A673 (cell line): ENCODE measurements at regions not wholly inside any gene's neighbourhood (a gene's known extent, or its start where the extent isn't known, plus 50 kb on each side); places are given as distances from the start of the nearest gene placed in this dataset.

Experiments used
- BruUV-seq: library from RNA; stranded (reverse); fragments of 400-500 nt; replicated peaks from 2 replicates; lab custom pipeline; 2021; lab: Mats Ljungman, UMichigan
- CTCF ChIA-PET: fragments of 300-600 bp; sonication (Branson Sonifier 250); formaldehyde crosslinking; loops from one replicate; lab custom pipeline; 2022; ENCODE audit warnings: antibody characterized with exemption; lab: Charles Lee
- POLR2A ChIA-PET: fragments of 300-600 bp; sonication (Branson Sonifier 250); formaldehyde crosslinking; loops from one replicate; lab custom pipeline; 2022; ENCODE audit warnings: antibody characterized with exemption; ENCODE audit not compliant: low non-redundant PET; lab: Charles Lee
- DNase-seq: peaks from one replicate; pipeline ENCODE4 v3.0.0-alpha.2; 2015; ENCODE audit warnings: low spot score
- H3K27ac ChIP-seq: fragments of 200-600 bp; sonication (generic); 2 replicates; pipeline ENCODE4 v1.5.1; 2016; ENCODE audit warnings: mixed run types, low read depth, mild to moderate bottlenecking, mixed read lengths, antibody characterized with exemption, low read length; ENCODE audit not compliant: poor library complexity, severe bottlenecking
- H3K27me3 ChIP-seq: fragments of 200-600 bp; sonication (generic); replicated peaks from 2 replicates; pipeline ENCODE4 v1.6.1; 2017; ENCODE audit warnings: mixed run types, low read depth, mild to moderate bottlenecking, mixed read lengths, antibody characterized with exemption, low read length; ENCODE audit not compliant: insufficient read depth, poor library complexity
- H3K36me3 ChIP-seq: fragments of 200-600 bp; sonication (generic); 2 replicates; pipeline ENCODE4 v1.6.1; 2016; ENCODE audit warnings: mixed run types, mild to moderate bottlenecking, mixed read lengths, antibody characterized with exemption, low read length; ENCODE audit not compliant: insufficient read depth, poor library complexity, severe bottlenecking
- H3K4me1 ChIP-seq: fragments of 200-600 bp; sonication (generic); 2 replicates; pipeline ENCODE4 v1.6.1; 2017; ENCODE audit warnings: mixed run types, mild to moderate bottlenecking, mixed read lengths, antibody characterized with exemption, low read length; ENCODE audit not compliant: insufficient read depth, poor library complexity, severe bottlenecking
- H3K4me3 ChIP-seq: fragments of 200-600 bp; sonication (generic); 2 replicates; pipeline ENCODE4 v1.5.1; 2016; ENCODE audit warnings: low read depth, mixed run types, mild to moderate bottlenecking, mixed read lengths, low read length; ENCODE audit not compliant: poor library complexity, severe bottlenecking
- H3K9me3 ChIP-seq: fragments of 200-600 bp; sonication (generic); 2 replicates; pipeline ENCODE4 v1.6.1; 2016; ENCODE audit warnings: mixed run types, low read depth, mild to moderate bottlenecking, mixed read lengths, antibody characterized with exemption, low read length; ENCODE audit not compliant: poor library complexity, severe bottlenecking
- CTCF ChIP-seq: fragments of 300-800, 200-600 bp; sonication (generic); conservative IDR thresholded peaks from 2 replicates; pipeline ENCODE4 v1.5.1; 2017; ENCODE audit warnings: low read depth, mild to moderate bottlenecking, antibody characterized with exemption, low read length, moderate library complexity, mixed read lengths
- EZH2 ChIP-seq: fragments of 200-600 bp; sonication (generic); IDR thresholded peaks from 2 replicates; pipeline ENCODE4 v1.6.1; 2017; ENCODE audit warnings: borderline replicate concordance, low read depth, mild to moderate bottlenecking, mixed read lengths, antibody characterized with exemption, low read length; ENCODE audit not compliant: poor library complexity, severe bottlenecking
- intact Hi-C: fragments of 100-400 bp; cut with micrococcal nuclease; formaldehyde crosslinking; loops from one replicate; pipeline ENCODE4 v1.10.0; 2022; ENCODE audit not compliant: unreplicated experiment

DNA sequence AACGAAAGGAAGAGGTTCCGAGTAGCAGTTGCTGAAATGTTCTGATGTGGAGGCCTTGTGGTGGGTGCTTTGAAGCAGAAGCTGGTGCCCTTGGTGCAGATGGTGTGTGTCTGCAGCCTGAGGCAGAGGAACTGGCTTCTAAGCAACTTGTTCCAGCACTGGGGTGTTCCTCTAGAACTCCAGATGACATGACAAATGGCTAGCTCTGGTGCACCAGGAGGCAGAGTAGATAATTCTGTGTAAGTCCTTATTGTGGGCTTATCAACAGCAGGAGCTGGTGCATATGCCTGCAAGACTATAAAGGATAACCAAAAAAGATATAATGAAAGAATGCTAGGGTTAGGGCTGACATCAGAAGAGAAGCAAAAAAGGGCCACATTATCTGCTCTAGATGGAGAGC is 76.5 kb downstream of the ARL5B start:
- POLR2A ChIA-PET, result no interaction called here
- TF ChIP-seq EZH2 (no peak), CTCF (no peak)
- CTCF ChIA-PET, result no interaction called here
- Histone ChIP-seq H3K9me3 (no peaks in the 10 kb centered on the region), H3K27ac (no peak overlapping the region), H3K36me3 (no peaks in the 10 kb centered on the region), H3K4me1 (no peaks in the 10 kb centered on the region), H3K4me3 (no peak overlapping the region), H3K27me3 (no peaks in the 10 kb centered on the region)
- DNase-seq, result no peak
- intact Hi-C loops, result no loop called here
- BruUV-seq, result no TSS peak

DNA sequence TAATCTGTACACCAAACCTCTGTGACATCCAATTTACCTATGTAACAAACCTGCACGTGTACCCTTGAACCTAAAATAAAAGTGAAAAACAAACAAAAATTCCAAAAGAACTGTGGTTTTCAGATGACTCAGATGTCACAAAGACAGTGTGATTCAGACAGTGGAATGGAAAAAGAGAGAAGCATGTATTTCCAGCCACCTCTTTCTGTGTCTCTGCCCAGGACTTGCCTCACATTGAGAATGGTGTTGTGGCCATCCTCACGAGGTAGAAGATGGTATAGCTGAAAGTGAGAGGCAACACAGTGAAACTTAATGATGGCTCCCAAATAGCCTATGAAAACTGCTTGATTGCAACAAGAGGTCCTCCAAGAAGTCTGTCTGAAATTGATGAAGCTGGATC is 78.0 kb downstream of the ARL5B start:
- DNase-seq, result no peak
- H3K4me1 ChIP-seq, result no peaks in the 10 kb centered on the region
- no peak overlapping the region for H3K4me3 ChIP-seq
- no peaks in the 10 kb centered on the region for H3K27me3 ChIP-seq
- H3K36me3 ChIP-seq, result no peaks in the 10 kb centered on the region
- no peak overlapping the region for H3K27ac ChIP-seq
- intact Hi-C loops, result no loop called here
- CTCF ChIA-PET, result no interaction called here
- H3K9me3 ChIP-seq, result no peaks in the 10 kb centered on the region
- BruUV-seq, result no TSS peak
- POLR2A ChIA-PET, result no interaction called here
- TF ChIP-seq EZH2, result no peak
- TF ChIP-seq CTCF, result no peak

DNA sequence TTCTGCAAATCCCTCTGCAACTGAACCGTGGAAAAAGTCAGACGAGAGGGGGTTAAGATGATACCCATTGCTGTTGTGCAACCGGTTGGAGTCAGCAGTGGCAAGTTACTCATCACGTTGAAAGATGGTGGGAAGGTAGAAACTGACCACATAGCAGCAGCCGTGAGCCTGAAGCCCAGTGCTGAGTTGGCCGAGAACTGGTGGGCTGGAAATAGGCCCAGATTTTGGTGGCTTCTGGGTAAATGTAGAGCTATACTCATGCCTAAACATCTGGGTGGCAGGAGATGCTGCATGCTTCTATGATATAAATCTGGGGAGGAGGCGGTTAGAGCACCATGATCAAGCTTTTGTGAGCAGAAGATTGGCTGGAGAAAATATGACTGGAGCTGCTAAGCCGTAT is 78.6 kb downstream of the ARL5B start:
- Histone ChIP-seq H3K36me3 (no peaks in the 10 kb centered on the region), H3K27ac (no peak overlapping the region), H3K4me3 (no peak overlapping the region), H3K4me1 (no peaks in the 10 kb centered on the region), H3K27me3 (no peaks in the 10 kb centered on the region), H3K9me3 (no peaks in the 10 kb centered on the region)
- intact Hi-C loops, result no loop called here
- TF ChIP-seq EZH2 (no peak), CTCF (no peak)
- no TSS peak for BruUV-seq
- no peak for DNase-seq
- ChIA-PET CTCF (no interaction called here), POLR2A (no interaction called here)
